ENCODE measurements at regions not wholly inside any gene's neighbourhood (a gene's known extent, or its start where the extent isn't known, plus 50 kb on each side); places are given as distances from the start of the nearest gene placed in this dataset.

DNA sequence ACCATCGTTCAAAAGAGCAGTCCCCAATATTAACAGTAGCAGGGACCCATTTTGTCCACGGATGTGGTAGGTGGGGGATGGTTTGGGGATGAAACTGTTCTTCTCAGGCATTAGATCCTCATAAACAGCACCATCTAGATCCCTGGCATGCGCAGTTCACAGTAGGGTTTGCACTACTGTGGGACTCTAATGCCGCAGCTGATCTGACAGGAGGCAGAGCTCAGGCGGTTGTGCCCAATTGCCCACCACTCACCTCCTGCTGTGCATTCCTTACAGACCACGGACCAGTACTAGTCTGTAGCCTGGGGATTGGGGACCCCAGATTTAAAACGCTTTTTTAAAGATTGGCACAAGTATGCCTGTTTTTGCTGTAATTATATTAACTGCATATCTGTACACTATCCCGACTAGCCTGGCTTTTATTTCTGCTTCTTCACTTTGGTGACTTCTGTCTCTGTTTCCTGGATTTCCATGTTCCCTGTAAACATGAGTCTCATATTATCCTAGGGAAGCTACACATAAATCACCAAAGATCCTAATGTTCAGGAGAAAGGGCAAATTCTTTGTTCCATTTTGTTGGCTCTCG lies 163.3 kb upstream of the AKR1E2 start:
- TF ChIP-seq, protein P1, sequence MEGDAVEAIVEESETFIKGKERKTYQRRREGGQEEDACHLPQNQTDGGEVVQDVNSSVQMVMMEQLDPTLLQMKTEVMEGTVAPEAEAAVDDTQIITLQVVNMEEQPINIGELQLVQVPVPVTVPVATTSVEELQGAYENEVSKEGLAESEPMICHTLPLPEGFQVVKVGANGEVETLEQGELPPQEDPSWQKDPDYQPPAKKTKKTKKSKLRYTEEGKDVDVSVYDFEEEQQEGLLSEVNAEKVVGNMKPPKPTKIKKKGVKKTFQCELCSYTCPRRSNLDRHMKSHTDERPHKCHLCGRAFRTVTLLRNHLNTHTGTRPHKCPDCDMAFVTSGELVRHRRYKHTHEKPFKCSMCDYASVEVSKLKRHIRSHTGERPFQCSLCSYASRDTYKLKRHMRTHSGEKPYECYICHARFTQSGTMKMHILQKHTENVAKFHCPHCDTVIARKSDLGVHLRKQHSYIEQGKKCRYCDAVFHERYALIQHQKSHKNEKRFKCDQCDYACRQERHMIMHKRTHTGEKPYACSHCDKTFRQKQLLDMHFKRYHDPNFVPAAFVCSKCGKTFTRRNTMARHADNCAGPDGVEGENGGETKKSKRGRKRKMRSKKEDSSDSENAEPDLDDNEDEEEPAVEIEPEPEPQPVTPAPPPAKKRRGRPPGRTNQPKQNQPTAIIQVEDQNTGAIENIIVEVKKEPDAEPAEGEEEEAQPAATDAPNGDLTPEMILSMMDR (optimal IDR thresholded peaks at IDR 0.05 in 1 of 3, IDR thresholded peaks at IDR 0.05 in 1 of 3, conservative IDR thresholded peaks at IDR 0.05 in 1 of 3; ENCODE audit: extremely low read depth in 1 of 3, insufficient read depth in 2 of 3, low read length in 3 of 3) = no peak
- no peak for TF ChIP-seq EZH2 (IDR thresholded peaks at IDR 0.05; ENCODE audit: low read length)

All from keratinocyte (primary cell).